ENCODE measurements at regions not wholly inside any gene's neighbourhood (a gene's known extent, or its start where the extent isn't known, plus 50 kb on each side); places are given as distances from the start of the nearest gene placed in this dataset.

GRCh38 chr5:116650964-116651363 lies 76.3 kb upstream of the SEMA6A start:
- H3K4me1 ChIP-seq: peaks cover 18% of the 10 kb centered on the region
- no peak for DNase-seq
- H3K27ac ChIP-seq (replicated peaks): no peak overlapping the region
- no peaks in the 10 kb centered on the region for H3K27me3 ChIP-seq (ENCODE audit: low read depth)
- intact Hi-C loops (cut with micrococcal nuclease): no loop called here
- no peak for TF ChIP-seq CTCF (IDR thresholded peaks at IDR 0.05; ENCODE audit: borderline replicate concordance)
- no peak overlapping the region for H3K4me3 ChIP-seq
- no peaks in the 10 kb centered on the region for H3K9me3 ChIP-seq (replicated peaks)
- no peaks in the 10 kb centered on the region for H3K36me3 ChIP-seq

GRCh38 chr5:116650544-116650943 lies 75.9 kb upstream of the SEMA6A start:
- Histone ChIP-seq H3K27me3 (ENCODE audit: low read depth) (no peaks in the 10 kb centered on the region), H3K9me3 (replicated peaks) (no peaks in the 10 kb centered on the region), H3K36me3 (no peaks in the 10 kb centered on the region), H3K4me1 (peaks cover 18% of the 10 kb centered on the region), H3K4me3 (no peak overlapping the region), H3K27ac (replicated peaks) (no peak overlapping the region)
- intact Hi-C loops (cut with micrococcal nuclease): no loop called here
- no peak for DNase-seq
- no peak for TF ChIP-seq CTCF (IDR thresholded peaks at IDR 0.05; ENCODE audit: borderline replicate concordance)

- DNase-seq: no peak
- Histone ChIP-seq H3K36me3 (no peaks in the 10 kb centered on the region), H3K9me3 (replicated peaks) (no peaks in the 10 kb centered on the region), H3K27ac (replicated peaks) (no peak overlapping the region), H3K4me3 (no peak overlapping the region), H3K27me3 (ENCODE audit: low read depth) (no peaks in the 10 kb centered on the region), H3K4me1 (peaks cover 3% of the 10 kb centered on the region)
- no peak for TF ChIP-seq CTCF (IDR thresholded peaks at IDR 0.05; ENCODE audit: borderline replicate concordance)
- intact Hi-C loops (cut with micrococcal nuclease): no loop called here
Measured at GRCh38 chr5:116646611-116647289, 72.1 kb upstream of the SEMA6A start.

GRCh38 chr5:116645627-116646026 lies 71.0 kb upstream of the SEMA6A start:
- Histone ChIP-seq H3K36me3 (no peaks in the 10 kb centered on the region), H3K9me3 (replicated peaks) (no peaks in the 10 kb centered on the region), H3K27me3 (ENCODE audit: low read depth) (no peaks in the 10 kb centered on the region), H3K4me1 (no peaks in the 10 kb centered on the region), H3K27ac (replicated peaks) (no peak overlapping the region), H3K4me3 (no peak overlapping the region)
- no peak for DNase-seq
- TF ChIP-seq CTCF (IDR thresholded peaks at IDR 0.05; ENCODE audit: borderline replicate concordance): no peak
- intact Hi-C loops (cut with micrococcal nuclease): no loop called here

- intact Hi-C loops (cut with micrococcal nuclease): no loop called here
- H3K27ac ChIP-seq (replicated peaks): no peak overlapping the region
Measured at GRCh38 chr5:116640236-116640635, 65.6 kb upstream of the SEMA6A start.

More at GRCh38 chr5:116640236-116640635, 65.6 kb upstream of the SEMA6A start:
- H3K4me3 ChIP-seq: no peak overlapping the region
- H3K9me3 ChIP-seq (replicated peaks): no peaks in the 10 kb centered on the region
- DNase-seq: no peak
- H3K27me3 ChIP-seq (ENCODE audit: low read depth): no peaks in the 10 kb centered on the region
- H3K4me1 ChIP-seq: peaks cover 3% of the 10 kb centered on the region
- no peak for TF ChIP-seq CTCF (IDR thresholded peaks at IDR 0.05; ENCODE audit: borderline replicate concordance)
- no peaks in the 10 kb centered on the region for H3K36me3 ChIP-seq

All from left ventricle myocardium inferior (tissue), 1 donor.